NCI-H2107 treated with DMSO at 0.1 percent for 48 hours (cell line): ENCODE measurements at regions not wholly inside any gene's neighbourhood (a gene's known extent, or its start where the extent isn't known, plus 50 kb on each side); places are given as distances from the start of the nearest gene placed in this dataset.
A peak's percentile ranks its signal among the peaks of the same experiment; 100 is the strongest.

Experiments used
- DNase-seq: peaks from one replicate; lab custom pipeline; 2025; ENCODE audit not compliant: unreplicated experiment; lab: John Stamatoyannopoulos, UW

- DNase-seq, result no peak
Observed at GRCh38 chr6:101202867-101203374, 190.6 kb upstream of the GRIK2 start.

GRCh38 chr6:101203664-101204063 lies 189.8 kb upstream of the GRIK2 start:
- DNase-seq, result no peak

- no peak for DNase-seq
Observed at GRCh38 chr6:101208152-101208551, 185.4 kb upstream of the GRIK2 start.

GRCh38 chr6:101212640-101213039 lies 180.9 kb upstream of the GRIK2 start:
- no peak for DNase-seq

DNA sequence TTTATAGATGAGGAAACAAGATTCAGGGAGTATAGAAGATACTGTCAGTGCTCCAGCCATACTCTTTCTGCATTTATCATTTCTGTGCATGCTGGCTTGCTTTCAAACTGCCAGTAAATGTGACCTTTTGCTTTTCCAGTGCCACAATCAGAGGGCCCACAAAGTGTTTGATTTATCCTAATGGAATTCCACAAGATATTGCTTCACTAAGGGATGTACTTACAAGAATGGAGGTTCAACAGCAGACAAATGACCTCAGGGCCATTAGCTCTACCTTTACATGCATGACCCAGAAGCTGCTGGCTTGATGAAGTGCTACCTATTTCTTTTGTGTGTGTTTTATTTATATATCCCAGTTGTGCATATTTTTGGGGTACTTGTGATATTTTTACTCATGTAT lies 171.5 kb upstream of the GRIK2 start:
- DNase-seq, result no peak

DNA sequence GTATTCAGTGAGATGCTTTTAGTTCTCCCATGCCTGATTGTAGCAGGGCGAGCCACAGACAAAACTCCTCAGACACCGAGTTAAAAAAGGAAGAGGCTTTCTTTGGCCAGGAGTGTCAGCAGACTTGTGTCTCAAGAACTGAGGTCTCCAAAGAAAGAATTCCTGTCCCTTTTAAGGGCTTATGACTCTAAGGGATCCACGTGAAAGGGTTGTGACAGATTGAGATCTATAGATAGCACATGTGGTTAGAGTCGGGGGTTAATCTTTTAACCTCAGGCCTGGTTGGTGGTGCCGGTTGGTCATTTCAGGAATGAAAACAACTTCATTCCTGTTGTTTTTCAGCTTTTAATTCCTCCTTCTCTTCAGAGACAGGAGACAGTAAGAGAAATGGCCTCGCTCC lies 168.8 kb upstream of the GRIK2 start:
- no peak for DNase-seq

DNA sequence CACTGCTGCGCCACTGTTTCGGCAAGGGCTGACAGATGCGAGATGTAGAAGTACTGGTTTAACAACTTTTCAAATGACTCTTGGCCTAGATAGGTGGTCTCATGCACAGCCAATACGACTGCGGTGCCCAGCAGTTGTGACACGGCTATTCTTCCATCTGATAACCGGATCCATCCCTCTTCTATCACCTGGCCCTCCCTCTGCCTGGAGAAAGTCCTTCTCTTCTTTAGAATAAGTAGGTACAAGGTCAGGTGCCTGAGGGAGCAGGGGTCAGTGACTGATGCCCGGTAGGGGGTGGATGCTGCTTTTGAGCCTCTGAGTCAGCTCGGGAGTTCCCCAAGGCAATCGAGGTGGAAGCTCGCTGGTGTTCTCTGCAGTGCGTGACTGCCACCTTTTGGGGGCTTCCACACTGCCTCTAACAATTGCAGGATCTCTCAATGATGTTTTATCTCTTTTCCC lies 166.8 kb upstream of the GRIK2 start:
- peak; percentile 5 for DNase-seq

- no peak for DNase-seq
Observed at GRCh38 chr6:101230866-101231265, 162.6 kb upstream of the GRIK2 start.

GRCh38 chr6:101231606-101232235 lies 161.8 kb upstream of the GRIK2 start:
- no peak for DNase-seq

DNA sequence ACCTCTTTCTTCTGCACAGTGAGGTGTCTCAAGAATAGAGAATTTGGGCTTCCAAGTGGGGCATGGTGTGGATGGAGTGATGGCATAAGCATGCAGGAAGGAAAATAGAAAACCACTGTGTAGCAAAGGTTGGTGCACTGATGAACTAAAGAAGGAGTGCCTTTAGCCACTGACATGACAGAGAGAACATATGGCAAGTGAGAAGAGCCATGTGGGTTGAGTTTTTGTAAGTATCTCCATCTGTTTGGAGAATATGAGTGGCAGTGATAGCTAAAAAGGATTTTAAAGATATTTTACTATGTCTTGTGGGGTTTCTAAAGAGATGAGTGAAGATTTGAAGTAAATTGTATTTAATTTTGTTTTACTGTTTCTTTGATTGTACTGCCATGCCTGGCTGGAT lies 160.5 kb upstream of the GRIK2 start:
- DNase-seq, result no peak

DNA sequence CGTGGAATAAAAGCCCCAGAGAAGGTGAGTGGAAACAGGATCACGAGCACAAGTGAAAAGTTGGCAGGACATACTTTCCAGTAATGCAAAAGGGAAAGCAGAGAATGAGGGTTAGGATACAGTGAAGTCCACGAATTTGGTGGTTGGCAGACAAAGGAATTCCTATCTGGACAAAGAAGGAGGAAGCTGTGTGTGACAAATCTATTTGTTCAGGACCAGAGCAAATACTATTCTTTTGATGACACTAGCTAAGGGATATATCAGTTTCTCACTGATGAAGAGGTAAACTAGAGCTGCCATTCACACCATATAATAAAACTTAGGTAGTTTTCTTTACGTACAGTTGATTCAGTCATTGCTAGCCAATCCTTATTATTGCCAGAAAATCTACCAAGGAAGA lies 156.8 kb upstream of the GRIK2 start:
- DNase-seq, result no peak

DNA sequence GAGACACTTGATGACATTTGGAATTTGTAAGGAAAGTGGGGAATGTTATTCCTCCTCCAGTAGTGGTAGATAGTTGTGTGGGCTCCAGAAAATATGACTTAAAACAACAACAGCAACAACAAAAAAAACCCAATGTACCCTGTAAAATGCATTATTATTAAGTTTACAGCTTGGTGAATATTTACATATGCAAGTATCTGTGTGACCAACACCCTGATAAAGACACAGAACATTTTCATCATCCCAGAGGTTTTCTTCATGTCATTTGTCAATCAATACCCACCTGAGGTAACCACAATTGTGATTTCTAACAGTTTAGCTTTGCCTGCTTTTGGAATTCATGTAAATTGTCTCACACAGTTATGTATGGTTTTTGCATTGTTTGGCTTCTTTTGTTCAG lies 152.1 kb upstream of the GRIK2 start:
- DNase-seq, result no peak

DNA sequence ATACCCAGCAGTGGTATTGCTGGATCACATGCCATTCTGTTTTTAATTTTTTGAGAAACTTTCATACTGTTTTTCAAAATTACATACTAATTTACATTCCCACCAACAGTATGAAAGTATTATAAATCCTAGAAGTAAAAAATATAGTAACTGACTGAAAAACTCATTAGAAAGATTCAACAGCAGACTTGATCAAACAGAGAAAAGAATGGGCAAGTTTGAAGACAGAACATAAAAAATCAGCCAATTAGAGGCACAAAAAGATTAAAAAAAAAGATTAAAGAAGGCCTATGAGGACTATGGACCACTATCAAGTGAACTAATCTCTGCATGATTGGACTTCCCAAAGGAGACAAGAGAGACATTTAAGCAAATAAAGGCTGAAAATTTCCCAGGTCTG lies 144.0 kb upstream of the GRIK2 start:
- no peak for DNase-seq

DNA sequence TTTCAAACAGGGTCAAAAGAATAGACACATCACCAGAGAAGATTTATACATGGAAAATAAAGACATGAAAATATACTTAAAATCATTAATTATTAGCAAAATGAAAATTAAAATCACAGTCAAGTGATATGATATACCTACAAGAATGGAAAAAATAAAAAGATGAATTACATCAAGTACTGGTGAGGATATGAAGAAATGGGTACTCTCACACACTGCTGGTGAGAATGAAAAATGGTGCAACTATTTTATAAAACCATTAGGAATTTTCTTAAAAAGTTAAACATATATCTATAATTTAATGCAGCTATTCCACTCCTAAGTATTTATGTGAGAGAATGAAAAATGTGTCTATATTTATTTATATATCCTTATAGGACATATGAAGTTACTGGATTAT lies 136.3 kb upstream of the GRIK2 start:
- DNase-seq, result no peak

GRCh38 chr6:101259505-101259904 lies 134.0 kb upstream of the GRIK2 start:
- no peak for DNase-seq

GRCh38 chr6:101263596-101263995 lies 129.9 kb upstream of the GRIK2 start:
- DNase-seq, result no peak

GRCh38 chr6:101266063-101266462 lies 127.4 kb upstream of the GRIK2 start:
- no peak for DNase-seq

DNA sequence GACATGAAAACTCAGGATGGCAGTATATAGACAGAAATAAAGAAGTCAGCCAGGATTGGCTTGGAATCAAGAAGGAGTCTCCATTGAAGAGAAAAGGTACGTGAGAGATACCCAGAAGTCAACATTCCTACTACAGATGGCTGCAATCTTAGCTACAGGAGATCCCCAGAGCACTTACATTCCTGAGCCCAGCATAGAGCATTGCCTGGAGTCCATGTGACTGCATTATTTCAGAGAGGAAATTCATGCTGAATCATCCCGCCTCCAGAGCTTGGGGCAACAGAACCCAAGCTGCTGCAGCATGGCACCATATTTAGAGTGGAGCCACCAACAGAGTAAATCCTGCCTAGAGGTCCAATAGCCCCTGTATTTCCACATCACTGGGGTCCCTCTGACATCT lies 125.0 kb upstream of the GRIK2 start:
- DNase-seq, result no peak

GRCh38 chr6:101275251-101275650 lies 118.3 kb upstream of the GRIK2 start:
- DNase-seq, result no peak

DNA sequence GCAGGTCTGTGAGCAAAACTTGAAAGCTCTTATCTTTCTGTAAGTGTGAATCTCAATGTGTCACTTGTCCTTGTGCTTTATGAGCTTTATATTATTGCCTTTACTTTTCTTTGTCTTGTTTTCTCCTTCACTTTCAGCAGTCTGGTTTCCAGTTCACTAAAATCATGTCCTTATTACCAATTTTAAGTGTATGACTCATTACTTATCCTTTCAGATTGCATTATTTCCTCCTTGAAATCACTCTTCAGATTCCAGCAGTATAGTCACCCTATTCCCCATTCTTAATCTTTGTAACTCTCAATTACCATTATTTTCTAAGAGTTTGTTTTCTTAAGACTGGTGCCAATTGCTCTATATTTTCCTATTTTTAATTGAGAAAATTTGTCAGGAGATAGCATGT lies 117.4 kb upstream of the GRIK2 start:
- no peak for DNase-seq

DNA sequence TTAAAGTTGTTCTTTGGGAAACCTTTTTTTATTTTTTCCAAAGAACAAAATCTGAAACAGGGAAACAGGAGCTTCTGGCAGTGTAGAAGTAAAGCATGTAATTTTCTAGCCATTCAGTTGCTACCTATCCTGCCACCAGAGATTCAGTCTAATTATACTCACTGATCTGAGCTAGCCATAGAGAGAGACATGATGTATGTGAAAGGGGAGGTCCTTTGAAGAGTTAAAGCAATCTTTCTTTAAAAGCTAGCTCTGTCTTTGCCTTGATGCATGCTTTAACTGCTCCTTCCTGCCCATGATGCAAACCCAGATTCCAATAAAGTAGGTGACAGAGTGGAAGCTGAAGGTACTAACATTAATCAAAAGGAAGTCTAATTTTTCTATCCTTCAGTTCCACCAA lies 114.1 kb upstream of the GRIK2 start:
- DNase-seq, result no peak

- DNase-seq, result no peak
Observed at GRCh38 chr6:101281266-101281665, 112.2 kb upstream of the GRIK2 start.

DNA sequence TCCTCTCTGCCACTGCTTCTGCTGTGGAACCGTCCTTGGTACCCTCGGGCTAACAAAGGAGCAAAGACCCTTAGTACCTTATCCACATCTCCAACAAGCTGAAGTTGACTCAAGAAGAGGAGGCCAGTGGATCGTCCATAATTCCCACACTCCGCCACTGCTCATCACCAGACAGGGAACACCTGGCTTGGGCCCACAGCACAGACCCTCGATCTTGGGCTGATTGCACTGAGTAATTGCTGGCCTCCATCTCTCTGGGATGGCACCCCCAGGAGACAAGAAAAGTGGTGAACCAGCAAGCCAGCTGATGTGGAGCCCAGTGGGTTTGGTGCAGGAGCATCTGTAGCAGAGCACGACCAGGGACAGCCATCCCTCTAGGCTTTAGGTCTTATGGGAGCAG lies 109.4 kb upstream of the GRIK2 start:
- DNase-seq, result no peak
